NCI-H1436 (cell line): ENCODE measurements at regions not wholly inside any gene's neighbourhood (a gene's known extent, or its start where the extent isn't known, plus 50 kb on each side); places are given as distances from the start of the nearest gene placed in this dataset.

Experiments
- DNase-seq: peaks from one replicate; lab custom pipeline; 2025; lab: John Stamatoyannopoulos, UW

DNA sequence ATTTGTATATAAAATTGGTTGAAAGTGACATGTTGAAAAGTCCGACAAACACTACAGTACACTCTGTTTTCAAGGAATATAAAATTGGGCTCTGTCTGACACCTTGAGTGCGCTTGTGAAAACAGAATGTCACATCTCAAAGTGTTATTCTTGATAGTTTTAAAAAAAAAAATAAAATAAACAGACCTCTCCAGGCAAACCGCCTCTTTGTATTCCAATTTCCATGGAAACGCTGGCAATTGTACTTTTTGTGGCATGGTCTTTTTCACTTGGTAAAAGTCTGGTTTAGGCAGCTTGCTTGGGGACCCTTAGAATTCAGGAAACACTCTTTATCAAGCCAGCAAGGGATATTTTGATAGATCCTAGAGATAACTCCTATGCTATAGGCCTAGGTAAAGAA is 302.5 kb downstream of the RAB28 start:
- no peak for DNase-seq

DNA sequence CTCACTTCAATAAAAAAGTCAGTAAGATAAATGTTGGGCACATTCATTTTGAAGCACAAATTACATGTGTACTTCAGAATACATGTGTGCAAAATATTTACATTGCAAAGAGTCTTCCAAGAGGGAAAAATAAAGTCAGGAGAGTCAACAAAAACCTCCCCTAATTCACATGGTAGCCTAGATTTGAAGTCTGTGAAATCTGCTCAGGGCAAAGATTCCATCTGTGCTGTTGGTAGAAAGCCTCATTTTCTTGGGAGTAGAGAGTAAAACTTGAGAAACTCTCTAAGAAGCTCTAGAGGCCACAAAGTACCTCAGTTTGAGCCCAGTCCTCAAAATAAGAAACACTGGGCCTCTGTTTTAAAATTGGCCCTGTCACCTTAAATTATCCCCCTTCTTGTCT is 303.4 kb downstream of the RAB28 start:
- no peak for DNase-seq

DNA sequence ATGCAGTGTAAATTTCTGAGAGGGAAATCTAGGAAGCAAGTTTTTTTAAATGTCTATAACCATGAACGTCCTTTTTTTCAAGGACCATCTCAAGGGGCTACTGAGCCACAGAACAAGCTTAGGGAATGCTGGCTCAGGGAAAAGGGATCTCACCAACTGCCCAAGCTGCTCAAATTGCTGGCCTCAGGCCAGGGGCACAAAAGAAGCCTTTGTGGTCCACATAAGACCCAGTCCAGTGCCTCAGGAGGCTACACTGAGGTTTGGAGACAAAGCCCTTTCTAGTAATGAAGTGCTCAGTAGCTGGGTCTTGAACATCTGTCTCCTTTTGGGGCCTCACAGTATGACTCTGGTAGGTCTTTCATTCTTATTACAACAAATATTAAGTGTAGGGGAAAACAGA is 305.5 kb downstream of the RAB28 start:
- no peak for DNase-seq

DNA sequence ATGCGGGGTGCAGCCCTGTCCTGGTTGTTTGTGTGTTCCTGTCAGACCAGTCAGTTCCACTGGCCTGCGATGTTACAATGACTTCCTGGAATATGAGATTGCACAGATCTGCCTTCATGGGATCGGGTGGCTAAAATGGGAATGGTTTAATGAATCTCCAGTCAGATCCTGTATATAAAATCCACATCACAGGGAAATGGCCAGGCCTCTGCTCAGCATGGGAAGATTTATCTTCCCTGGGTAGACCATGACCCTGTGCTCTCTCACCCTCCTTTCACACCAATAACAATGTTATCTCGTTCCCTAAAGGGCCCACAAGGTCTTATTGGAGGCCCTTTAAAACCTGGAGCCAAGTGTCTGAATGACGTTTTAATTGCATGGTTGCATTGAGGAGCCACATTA is 307.4 kb downstream of the RAB28 start:
- DNase-seq: no peak

DNA sequence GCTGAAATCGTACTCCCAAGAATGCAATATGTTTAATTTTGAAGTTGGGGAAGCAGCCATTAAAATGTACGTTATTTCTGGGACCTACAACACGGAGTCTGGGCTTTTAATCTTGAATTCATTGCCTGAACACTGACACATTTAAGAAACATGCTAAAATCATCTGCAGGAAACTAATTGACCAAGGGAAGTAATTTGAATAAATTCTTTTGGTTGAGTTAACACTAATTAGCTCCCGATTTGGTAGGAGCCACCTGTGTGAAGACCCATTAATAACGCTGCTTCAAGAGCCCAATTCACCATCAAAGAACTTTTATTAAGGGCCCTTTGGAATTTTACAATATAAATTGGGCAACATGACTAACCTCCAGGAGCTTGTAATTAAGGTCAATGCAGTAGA is 309.2 kb downstream of the RAB28 start:
- no peak for DNase-seq

DNA sequence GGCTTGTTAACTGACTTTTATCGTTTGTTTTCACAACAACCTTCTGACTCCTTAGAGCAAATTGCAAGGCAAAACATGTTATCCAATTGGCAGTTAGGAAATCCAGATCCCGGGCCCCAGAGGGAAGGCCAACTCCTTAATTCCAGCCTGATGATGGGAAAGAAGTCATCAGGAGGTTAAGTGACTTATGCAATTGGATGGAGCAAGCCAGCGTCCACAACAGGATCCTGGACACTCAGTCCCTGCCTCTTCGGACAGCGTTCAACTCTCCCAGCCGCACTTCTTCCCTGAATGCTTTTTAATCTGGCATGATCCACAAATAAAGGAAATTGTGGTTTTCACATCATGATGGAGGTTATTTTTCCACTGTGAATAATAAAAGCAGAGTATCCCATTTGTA is 310.1 kb downstream of the RAB28 start:
- DNase-seq: no peak

DNA sequence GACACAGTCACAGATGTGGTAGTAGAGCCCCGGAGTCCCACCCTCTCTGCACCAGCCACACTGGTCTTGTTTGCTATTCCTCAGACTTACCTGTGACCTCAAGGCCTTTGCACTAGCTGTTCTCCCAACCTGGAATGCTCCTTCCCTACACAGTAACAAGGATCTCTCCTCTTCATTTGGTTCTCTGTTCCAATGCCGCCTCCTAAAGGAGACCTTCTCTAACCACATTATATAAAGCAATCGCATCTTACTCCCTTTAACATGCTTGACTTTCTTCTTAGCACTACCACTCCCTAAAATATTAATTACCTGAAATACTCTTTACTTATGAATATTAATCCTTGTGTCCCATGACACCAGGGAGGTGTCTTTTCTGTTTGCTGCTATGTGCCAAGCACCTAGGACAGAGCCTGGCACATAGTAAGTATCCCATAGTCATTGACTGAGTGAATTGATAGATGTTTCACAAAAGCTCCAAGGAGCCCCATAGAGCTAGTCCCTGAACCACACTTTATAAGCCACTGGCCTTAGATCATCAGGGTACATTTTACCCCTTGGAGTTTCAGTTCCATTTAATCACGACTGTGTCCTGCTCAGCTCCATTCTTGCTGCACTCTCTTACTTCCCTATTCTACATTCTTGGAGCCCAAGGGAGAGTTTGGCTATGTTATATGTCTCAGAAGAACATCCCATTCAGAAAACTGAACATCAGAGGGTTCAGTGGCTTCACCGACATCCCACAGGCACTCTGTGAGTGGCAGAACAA is 312.7 kb downstream of the RAB28 start:
- DNase-seq: no peak

DNA sequence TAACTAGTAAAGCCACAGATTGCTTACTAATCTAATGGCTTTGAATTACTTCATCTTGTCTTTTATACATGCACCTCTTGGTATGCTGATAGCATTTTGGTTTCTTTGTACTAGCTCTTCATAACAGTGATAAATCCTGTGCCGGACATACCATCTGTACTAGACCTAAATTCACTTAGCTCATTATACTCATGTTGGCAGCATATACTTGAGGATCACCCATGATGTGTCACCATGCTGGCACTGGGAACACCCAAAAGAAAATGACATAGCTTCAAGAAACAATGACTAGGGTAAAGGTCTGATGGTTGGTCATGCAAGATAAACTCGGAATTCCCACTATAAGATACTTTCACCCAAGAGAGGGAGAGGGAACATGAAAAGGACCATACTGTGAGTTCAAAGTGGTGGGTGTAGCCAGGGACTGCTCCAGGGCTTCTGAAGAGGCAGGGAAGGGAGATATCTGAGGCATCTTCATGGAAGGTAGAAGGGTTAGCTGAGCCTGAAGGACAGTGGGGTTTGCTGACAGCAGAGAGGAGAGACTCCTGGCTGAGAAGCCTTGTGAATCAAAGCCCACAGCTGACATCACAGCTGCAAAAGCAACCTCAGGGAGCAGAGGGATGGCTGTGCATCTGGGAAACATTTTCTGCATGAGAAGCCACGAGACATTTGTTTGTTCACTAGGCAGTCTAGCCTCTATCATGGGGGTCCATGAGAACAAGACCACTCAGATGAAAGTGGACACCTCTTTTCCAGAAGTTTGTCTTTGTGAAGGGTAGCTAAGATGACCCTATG is 314.2 kb downstream of the RAB28 start:
- no peak for DNase-seq

DNA sequence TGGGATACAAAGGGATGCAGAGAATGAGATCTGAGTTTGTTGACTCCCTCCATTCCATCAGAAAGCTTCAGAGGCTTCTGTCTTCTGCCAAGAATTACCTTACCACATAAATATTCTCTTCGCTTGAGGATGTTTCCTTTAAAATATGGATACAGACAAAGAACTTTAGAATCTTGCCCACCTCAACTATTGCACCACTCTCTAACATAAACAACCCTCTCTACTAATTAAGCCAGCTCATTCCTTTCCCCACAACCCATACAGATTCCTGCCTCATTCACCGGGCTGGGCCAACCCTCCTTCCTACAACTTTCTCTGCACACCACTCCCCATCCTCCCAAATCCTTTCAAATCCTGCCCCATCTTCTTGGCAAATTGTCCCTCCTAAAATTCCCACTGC is 315.8 kb downstream of the RAB28 start:
- DNase-seq: no peak

DNA sequence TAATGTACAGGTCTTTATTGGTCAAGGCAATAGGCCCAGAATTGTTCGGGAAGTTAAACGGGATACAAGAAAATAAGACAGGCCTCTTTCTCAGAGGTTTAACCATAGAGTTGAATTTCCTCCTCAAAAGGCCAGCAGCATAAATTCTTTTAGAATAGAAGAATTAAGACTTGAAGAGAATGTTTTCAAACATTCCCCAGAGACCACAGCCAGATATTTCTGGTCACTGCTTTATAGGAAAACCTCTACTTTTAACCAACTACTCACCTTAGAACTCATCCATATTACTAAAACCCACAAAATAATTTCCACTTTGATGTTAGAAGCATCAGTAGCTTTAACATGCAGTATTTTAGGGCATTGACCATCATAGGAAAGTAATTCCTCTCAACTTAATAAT is 317.9 kb downstream of the RAB28 start:
- DNase-seq: no peak

DNA sequence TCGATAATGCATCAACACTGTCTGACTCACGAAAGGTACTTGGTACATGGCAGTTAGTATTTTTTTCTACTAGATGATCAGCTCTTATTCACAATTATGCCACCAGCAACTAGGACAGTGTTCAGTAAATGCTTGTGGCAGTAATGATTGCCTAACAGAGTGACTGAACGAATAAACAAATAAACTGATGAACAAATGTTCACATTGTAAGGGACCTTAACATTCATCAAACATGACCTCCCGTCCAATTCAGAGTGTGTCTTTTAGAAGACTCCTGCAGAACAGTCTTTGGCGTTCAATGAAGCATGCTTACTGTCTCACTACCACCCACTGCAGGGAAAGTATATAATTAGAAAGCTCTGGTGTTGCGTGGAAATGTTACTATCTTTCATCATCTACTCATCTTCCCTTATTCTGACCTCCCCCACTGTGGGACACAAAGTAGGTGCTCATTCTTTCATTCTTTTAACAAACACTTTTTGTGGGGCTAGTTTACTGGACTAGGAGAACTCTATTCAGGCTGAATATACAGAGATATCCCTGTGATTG is 319.3 kb downstream of the RAB28 start:
- no peak for DNase-seq

DNA sequence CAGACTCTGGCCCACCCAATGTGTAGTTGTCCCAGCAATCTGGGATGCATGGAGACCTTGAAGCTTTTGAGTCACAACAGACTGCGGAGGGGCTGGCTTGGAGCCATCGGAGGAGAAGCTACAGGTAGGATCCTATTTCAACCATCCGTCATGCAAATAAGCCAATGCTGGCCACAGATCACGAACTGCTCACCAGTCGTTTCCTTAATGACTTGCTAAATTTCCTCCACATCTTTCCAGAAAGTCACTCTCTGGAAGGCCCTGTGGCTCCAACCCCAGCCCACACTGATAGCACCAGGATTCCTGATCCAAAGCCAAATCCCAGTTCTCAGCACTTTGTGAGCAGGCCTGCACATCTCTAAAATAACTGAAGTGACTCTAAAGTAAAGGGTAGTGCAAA is 321.3 kb downstream of the RAB28 start:
- no peak for DNase-seq

DNA sequence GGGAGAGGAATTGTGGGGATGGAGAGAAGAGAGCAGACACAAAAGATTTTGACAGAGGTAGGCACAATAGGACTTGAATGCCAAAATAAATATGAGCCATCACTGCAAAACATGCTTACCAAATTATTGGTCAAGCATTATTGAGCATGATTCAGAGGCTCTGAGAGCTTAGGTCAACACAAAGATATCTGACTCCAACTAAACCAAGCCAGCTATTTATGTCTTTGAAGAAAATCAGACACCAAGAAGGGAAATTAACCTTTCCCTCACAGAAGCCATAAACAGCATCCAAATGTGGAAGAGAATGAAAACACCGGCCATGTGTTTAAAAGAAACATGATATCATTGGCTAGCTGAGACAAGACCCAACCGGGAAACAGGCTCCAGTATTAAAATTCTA is 323.2 kb downstream of the RAB28 start:
- no peak for DNase-seq

DNA sequence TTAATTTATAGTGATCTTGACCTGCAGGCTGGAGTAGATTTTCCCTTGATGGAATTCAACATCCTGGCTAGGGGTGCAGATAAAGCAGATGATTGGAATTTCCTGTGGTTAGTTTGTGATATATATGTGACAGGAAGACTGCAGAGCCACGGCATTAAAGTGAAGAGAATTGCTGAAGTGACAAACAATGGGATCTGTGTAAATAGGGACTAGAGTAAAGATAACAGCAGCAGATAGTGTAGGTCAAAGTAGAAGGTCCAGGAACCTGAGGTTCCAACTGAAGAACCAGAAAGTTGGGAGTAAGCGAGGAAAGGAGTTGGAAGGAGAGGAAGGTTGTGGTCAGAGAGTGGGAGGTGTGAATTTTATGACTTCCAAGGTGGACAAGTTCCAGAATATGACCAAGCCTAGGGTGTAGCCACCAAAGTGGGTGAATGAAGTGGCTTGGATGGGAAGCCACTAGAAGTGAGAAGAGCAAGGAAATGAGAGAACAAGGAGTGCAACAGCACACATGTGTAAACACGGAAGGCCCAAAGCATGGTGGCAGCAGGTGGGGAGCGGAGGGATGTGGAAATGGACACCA is 325.0 kb downstream of the RAB28 start:
- DNase-seq: no peak

DNA sequence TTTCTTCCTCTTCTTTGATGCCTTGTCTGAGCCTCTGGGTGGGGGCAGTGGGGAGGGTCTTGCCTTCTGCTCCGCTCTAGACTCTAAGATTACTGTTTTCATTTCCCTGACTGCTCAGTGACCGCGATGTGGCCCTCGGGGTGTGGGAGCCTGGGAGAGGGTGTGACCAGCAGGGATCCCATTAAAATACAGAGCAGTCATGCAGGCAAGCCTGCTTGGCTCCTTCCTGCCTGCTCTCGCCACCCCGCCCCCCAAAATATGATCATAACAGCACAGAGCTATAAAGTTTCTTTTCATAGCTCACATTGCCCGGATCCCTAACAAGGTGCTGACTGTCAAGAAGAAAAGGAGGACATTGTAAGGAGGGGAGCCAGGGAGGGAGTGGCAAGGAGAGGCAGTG is 332.9 kb downstream of the RAB28 start:
- DNase-seq: no peak

DNA sequence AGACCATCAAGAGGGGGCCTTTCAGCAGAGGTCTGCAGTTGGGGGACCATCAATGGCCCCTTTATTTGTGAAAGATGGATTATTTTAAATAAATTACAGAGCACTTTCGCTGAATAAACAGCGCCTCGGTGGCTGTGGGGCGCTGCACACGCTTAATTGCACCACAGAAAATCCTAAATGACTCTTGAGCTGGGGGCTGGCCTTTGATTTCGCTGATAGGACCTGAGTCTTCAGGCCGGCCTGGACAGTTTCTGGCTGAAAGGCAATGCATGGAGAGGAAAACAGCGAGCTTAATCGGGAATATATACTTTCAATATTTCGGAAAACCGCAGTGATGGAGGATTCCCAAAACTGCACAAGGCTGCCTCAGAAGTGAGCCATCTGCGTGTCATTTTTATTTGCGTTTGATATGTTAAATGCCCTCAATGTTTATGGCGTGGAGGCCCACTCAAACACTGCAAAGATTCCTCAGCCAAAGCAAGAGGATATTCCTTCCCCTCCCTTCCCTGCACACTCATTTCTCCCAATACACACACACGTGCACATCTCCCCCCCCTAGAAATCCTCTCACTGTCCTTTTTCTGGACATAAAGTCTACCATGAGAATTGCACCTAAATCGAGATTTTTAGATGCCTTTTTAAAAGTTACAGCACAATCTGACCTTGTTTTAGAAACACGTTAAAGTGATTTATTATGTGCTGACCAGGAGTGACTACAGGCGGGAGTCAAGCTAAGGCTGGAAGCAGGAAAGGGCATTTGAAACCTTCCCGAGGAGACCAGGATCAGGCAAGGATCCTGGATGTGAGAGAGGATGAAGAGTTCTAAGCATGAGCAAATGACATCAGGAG is 340.7 kb downstream of the RAB28 start:
- DNase-seq: no peak

DNA sequence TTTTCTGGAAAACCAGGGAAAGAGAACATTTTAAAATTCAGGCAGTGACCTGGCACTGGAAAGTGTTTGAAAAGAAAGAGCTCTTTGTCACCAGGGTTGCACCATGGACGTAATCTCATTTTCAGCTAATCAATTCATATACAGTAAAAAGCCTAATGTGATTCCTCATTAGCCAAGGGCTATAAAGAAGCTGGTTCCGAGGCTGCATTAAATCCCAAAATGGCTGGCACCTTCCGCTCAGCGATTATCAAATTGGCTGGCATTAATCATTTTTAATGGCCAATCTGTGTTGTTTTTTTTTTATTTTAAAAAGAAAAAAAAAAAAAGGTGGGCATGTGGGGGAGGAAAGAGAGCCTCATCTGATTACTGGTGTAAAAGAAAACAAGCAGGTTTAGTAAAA is 341.4 kb downstream of the RAB28 start:
- no peak for DNase-seq

DNA sequence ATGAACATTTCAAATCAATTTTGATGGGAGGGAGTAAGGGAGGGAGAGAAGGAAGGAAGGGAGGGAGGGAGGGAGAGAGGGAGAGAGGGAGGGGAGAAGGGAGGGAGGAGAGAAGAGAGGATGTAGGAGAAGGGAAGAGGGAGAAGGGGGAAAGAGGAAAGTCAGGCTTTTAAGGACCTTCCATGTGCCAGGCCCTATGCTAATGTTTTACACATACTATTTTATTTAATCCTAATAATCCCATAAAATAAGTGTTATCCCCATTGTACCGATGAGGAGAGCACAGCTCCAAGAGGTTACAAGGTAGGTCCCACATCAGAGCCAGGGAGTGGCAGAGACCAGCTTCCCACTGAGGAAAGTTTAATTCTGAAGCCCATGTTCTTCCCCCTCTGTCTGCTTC is 341.9 kb downstream of the RAB28 start:
- no peak for DNase-seq

DNA sequence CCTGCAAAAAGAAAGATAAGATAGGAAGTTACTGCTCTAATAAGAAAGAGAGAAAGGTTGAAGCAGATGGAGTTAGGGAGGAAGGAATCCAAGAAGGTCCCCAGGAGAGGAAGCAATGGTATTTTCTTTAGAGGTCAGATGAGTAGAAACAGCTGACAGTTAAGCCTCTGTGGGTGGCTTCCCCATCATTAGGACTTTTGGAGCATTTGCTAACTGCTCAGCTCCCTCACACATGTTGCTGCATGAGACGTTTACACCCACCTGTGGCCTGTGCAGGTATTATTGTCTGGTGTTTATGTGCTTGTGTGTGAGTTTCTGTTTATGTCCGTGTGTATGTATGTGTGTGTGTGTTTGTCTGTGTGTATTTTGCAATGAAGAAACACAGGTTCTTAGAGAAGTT is 346.8 kb downstream of the RAB28 start:
- DNase-seq: no peak

DNA sequence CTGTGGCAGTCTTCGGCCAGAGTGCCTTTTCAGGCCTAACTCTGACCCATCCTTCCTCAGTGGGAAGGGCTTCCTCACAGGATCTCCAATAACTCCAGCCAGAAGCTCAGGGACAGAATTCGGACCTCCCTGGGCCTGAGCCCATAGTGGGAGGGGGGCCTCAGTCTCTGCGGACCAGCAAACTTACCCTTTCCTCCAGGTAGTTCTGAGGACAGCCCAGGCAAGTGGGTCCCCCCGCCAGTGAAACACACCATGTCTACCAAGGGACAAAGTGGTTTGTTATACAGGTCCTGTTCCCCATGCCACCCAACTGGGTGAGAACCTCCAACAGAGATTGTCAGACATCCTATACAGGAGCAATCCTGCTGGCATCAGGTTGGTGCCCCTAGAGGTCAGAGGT is 350.4 kb downstream of the RAB28 start:
- no peak for DNase-seq

DNA sequence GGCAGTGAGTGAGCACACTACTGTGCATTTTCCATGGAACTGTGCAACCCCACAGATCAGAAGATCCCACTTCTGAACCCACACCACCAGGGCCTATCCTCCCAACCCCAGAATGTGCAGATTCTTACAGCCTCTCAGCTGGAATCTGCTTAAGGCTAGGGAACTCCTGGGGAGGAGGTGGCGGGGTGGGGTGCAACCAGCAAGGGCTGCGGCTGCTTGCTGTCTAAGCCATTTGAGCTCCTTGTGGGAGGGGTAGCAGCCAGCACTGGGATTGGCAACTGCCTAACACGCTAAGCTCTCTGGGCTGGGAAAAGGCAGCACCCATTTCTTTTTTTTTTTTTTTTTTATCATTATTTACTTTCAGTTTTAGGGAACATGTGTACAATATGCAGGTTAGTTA is 353.3 kb downstream of the RAB28 start:
- DNase-seq: no peak

DNA sequence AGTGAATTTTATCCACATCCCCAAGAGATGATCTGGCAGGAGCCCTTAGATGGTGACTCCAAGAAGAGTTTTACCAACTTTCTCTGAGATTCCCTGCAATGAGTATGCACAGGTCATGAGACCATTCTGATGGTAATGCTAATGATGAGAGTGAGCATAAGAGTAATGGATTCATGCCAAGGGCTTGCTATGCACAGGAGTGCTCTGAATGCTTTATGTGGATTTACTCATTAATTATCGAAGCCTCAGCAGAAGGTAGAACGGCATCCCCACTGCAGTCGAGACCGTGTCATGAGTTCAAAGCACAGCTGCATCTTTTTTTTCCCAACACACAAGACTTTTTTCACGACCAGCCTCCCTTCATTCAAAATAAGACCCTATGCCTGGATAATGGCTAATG is 355.0 kb downstream of the RAB28 start:
- DNase-seq: no peak
